Endothelial cell of umbilical vein (primary cell): ENCODE measurements at regions not wholly inside any gene's neighbourhood (a gene's known extent, or its start where the extent isn't known, plus 50 kb on each side); places are given as distances from the start of the nearest gene placed in this dataset.

Experiments
- BruUV-seq: library from RNA; stranded (reverse); fragments of 400-500 nt; replicated peaks from 2 replicates; lab custom pipeline; 2021; lab: Mats Ljungman, UMichigan
- CTCF ChIA-PET: fragments of 300-600, 350-600 bp; sonication (Branson Sonifier 250); formaldehyde crosslinking; loops from one replicate; lab custom pipeline; 2021; ENCODE audit warnings: antibody characterized with exemption, inconsistent platforms; lab: Charles Lee
- POLR2A ChIA-PET: fragments of 300-600, 350-600 bp; sonication (Branson Sonifier 250); formaldehyde crosslinking; loops from one replicate; lab custom pipeline; 2021; ENCODE audit warnings: antibody characterized with exemption, inconsistent platforms; lab: Charles Lee
- DNase-seq: peaks from one replicate; pipeline ENCODE4 v3.0.0-alpha.2; 2011; ENCODE audit warnings: low read depth, low spot score
- FAIRE-seq: peaks from 2 replicates; lab custom pipeline; 2011; peaks lifted over from hg19 to GRCh38; lab: Jason Lieb, UNC
- H2AFZ ChIP-seq: 2 replicates; pipeline ENCODE4 v1.6.0; 2012; ENCODE audit warnings: low read depth, low read length, control low read depth, inconsistent platforms
- H3K27ac ChIP-seq: 2 replicates; pipeline ENCODE4 v1.5.1; 2011; ENCODE audit warnings: low read depth, mild to moderate bottlenecking, control low read depth, low read length, moderate library complexity; ENCODE audit not compliant: insufficient read depth
- H3K27me3 ChIP-seq, 2 experiments: 2 replicates each; pipeline versions ENCODE4 v1.6.0 to v1.6.1; 2011; ENCODE audit warnings: low read length in 2 of 2, mixed read lengths in 1 of 2; ENCODE audit not compliant: control insufficient read depth in 2 of 2, insufficient read depth in 2 of 2
- H3K36me3 ChIP-seq, 2 experiments: 2 replicates in 1 of 2; 3 replicates in 1 of 2; pipeline ENCODE4 v1.5.1; 2011; ENCODE audit warnings: low read length in 2 of 2, mild to moderate bottlenecking in 1 of 2, moderate library complexity in 1 of 2; ENCODE audit not compliant: control insufficient read depth in 2 of 2, insufficient read depth in 2 of 2; ENCODE audit errors: extremely low read depth in 1 of 2
- H3K4me1 ChIP-seq: 3 replicates; pipeline ENCODE4 v1.5.1; 2011; ENCODE audit warnings: mild to moderate bottlenecking, low read length; ENCODE audit not compliant: control insufficient read depth, insufficient read depth; ENCODE audit errors: extremely low read depth
- H3K4me2 ChIP-seq: 2 replicates; pipeline ENCODE4 v1.6.1; 2011; ENCODE audit warnings: low read length, control low read depth, mixed read lengths; ENCODE audit not compliant: insufficient read depth
- H3K4me3 ChIP-seq, 3 experiments: fragments of 200-600 bp in 1 of 3; sonication (generic), shearing (Covaris generic) in 1 of 3; replicated peaks in 1 of 3; 2 replicates each; pipeline ENCODE4 v1.5.1; 2011 to 2016; ENCODE audit warnings: control low read depth in 3 of 3, low read length in 3 of 3, mild to moderate bottlenecking in 2 of 3, inconsistent platforms in 1 of 3, low read depth in 1 of 3, moderate library complexity in 1 of 3; ENCODE audit not compliant: insufficient read depth in 1 of 3
- H3K79me2 ChIP-seq: 2 replicates; pipeline ENCODE4 v1.6.0; 2012; ENCODE audit warnings: low read length, inconsistent platforms; ENCODE audit not compliant: control insufficient read depth, insufficient read depth
- H3K9ac ChIP-seq: replicated peaks from 2 replicates; pipeline ENCODE3; 2011; ENCODE audit warnings: low read length, control low read depth; ENCODE audit not compliant: insufficient read depth; ENCODE audit errors: extremely low read depth
- H3K9me1 ChIP-seq: replicated peaks from 3 replicates; pipeline ENCODE4 v1.6.0; 2011; ENCODE audit warnings: mild to moderate bottlenecking, low read length; ENCODE audit not compliant: control insufficient read depth, insufficient read depth; ENCODE audit errors: extremely low read depth
- H3K9me3 ChIP-seq: replicated peaks from 2 replicates; pipeline ENCODE4 v1.5.1; 2012; ENCODE audit warnings: low read length, inconsistent platforms; ENCODE audit not compliant: control insufficient read depth, insufficient read depth
- H4K20me1 ChIP-seq: replicated peaks from 2 replicates; pipeline ENCODE3; 2011; ENCODE audit warnings: mild to moderate bottlenecking, low read length; ENCODE audit not compliant: control insufficient read depth, insufficient read depth; ENCODE audit errors: extremely low read depth
- CTCF ChIP-seq, 2 donors: IDR thresholded peaks; 1 replicate in 1 of 2; 2 replicates in 1 of 2; pipeline ENCODE4 v1.5.1; 2011; ENCODE audit warnings: low read length in 2 of 2, mild to moderate bottlenecking in 2 of 2, moderate library complexity in 2 of 2, control low read depth in 1 of 2, inconsistent platforms in 1 of 2, low read depth in 1 of 2; ENCODE audit not compliant: insufficient read depth in 1 of 2; ENCODE audit errors: extremely low read depth in 1 of 2
- EZH2 ChIP-seq: IDR thresholded peaks from 2 replicates; pipeline ENCODE4 v1.6.1; 2012; ENCODE audit warnings: borderline replicate concordance, low read depth, mild to moderate bottlenecking, moderate library complexity, low read length, inconsistent platforms; ENCODE audit not compliant: severe bottlenecking
- FOS ChIP-seq: IDR thresholded peaks from 2 replicates; pipeline ENCODE4 v1.6.1; 2011; ENCODE audit warnings: mild to moderate bottlenecking, low read length, moderate library complexity, borderline replicate concordance; ENCODE audit not compliant: insufficient read depth
- GATA2 ChIP-seq: IDR thresholded peaks from 2 replicates; pipeline ENCODE4 v1.7.0; 2011; ENCODE audit warnings: low read depth, mild to moderate bottlenecking, moderate library complexity, mixed read lengths, low read length; ENCODE audit not compliant: insufficient read length, insufficient read depth
- JUN ChIP-seq: IDR thresholded peaks from 2 replicates; pipeline ENCODE4 v1.6.1; 2011; ENCODE audit warnings: borderline replicate concordance, low read depth; ENCODE audit not compliant: insufficient read length, insufficient read depth
- MYC ChIP-seq: IDR thresholded peaks from one replicate; pipeline ENCODE4 v1.6.1; 2011; ENCODE audit warnings: mild to moderate bottlenecking, low read depth, low read length
- POLR2A ChIP-seq: IDR thresholded peaks from 2 replicates; pipeline ENCODE4 v1.6.1; 2012; ENCODE audit warnings: low read depth, mild to moderate bottlenecking, control low read depth, low read length
- POLR2AphosphoS5 ChIP-seq: IDR thresholded peaks from 2 replicates; pipeline ENCODE4 v1.6.1; 2012; ENCODE audit warnings: low read depth, mild to moderate bottlenecking, control low read depth, low read length, moderate library complexity; ENCODE audit not compliant: insufficient read depth
- dilution Hi-C: fragments of 300-500 bp; cut with MboI; formaldehyde crosslinking; loops from one replicate; pipeline ENCODE4 v1.15.0; 2019; ENCODE audit warnings: low sequenced_read_pairs; ENCODE audit not compliant: extremely low pct_ligation_motif_present
- intact Hi-C: fragments of 100-400 bp; cut with micrococcal nuclease; formaldehyde crosslinking; loops from one replicate; pipeline ENCODE4 v1.10.0; 2022
- TF ChIP-seq, protein P1 (sequence below): IDR thresholded peaks from 2 replicates; pipeline ENCODE4 v1.6.1; 2011; ENCODE audit not compliant: insufficient read depth, insufficient read length

- BruUV-seq: no TSS peak
- Histone ChIP-seq H3K79me2 (no peaks in the 10 kb centered on the region), H3K9me1 (no peaks in the 10 kb centered on the region), H2AFZ (no peak overlapping the region), H3K4me1 (no peaks in the 10 kb centered on the region), H4K20me1 (no peaks in the 10 kb centered on the region), H3K4me2 (no peak overlapping the region), H3K9ac (no peak overlapping the region), H3K9me3 (peaks cover 3% of the 10 kb centered on the region), H3K36me3 (no peaks in the 10 kb centered on the region), H3K4me3 (no peak overlapping the region), H3K27me3 (no peaks in the 10 kb centered on the region), H3K27ac (no peak overlapping the region)
- FAIRE-seq (no peak), DNase-seq (no peak)
- POLR2A ChIA-PET: no interaction called here
- TF ChIP-seq MYC: no peak
- no peak for TF ChIP-seq FOS
- no peak for TF ChIP-seq POLR2AphosphoS5
- TF ChIP-seq JUN: no peak
- no peak for TF ChIP-seq CTCF (IDR thresholded peaks at IDR 0.05; ENCODE audit: extremely low read depth in 1 of 2, insufficient read depth in 1 of 2, low read depth in 1 of 2, low read length in 2 of 2)
- no peak for TF ChIP-seq EZH2
- TF ChIP-seq, protein P1, sequence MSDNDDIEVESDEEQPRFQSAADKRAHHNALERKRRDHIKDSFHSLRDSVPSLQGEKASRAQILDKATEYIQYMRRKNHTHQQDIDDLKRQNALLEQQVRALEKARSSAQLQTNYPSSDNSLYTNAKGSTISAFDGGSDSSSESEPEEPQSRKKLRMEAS: no peak
- TF ChIP-seq POLR2A: no peak
- no peak for TF ChIP-seq GATA2
- dilution Hi-C loops: no loop called here
- CTCF ChIA-PET: no interaction called here
- intact Hi-C loops: no loop called here
Observed at GRCh38 chr17:73827627-73828291, 183.5 kb upstream of the SDK2 start.
